KG1 (cell line): ENCODE measurements at regions not wholly inside any gene's neighbourhood (a gene's known extent, or its start where the extent isn't known, plus 50 kb on each side); places are given as distances from the start of the nearest gene placed in this dataset.

Experiments
- DNase-seq: peaks from one replicate; lab custom pipeline; 2025; lab: John Stamatoyannopoulos, UW

GRCh38 chr2:158006961-158007719 lies 94.5 kb upstream of the UPP2 start:
- DNase-seq = no peak

- no peak for DNase-seq
These were observed 97.4 kb upstream of the UPP2 start for GRCh38 chr2:158004126-158004764.

GRCh38 chr2:158002079-158002478 lies 99.6 kb upstream of the UPP2 start:
- no peak for DNase-seq

GRCh38 chr2:157996799-157997198 lies 104.9 kb upstream of the UPP2 start:
- DNase-seq = no peak

GRCh38 chr2:157995117-157995516 lies 106.6 kb upstream of the UPP2 start:
- DNase-seq = no peak

GRCh38 chr2:157991932-157992331 lies 109.7 kb upstream of the UPP2 start:
- DNase-seq = no peak

GRCh38 chr2:157990173-157990572 lies 111.5 kb upstream of the UPP2 start:
- no peak for DNase-seq

- no peak for DNase-seq
These were observed 112.4 kb upstream of the UPP2 start for GRCh38 chr2:157989227-157989626.

GRCh38 chr2:157986761-157987160 lies 110.6 kb upstream of the ACVR1 start:
- DNase-seq = no peak

GRCh38 chr2:157984866-157985265 lies 108.7 kb upstream of the ACVR1 start:
- no peak for DNase-seq

- DNase-seq = no peak
These were observed 103.9 kb upstream of the ACVR1 start for GRCh38 chr2:157980020-157980419.

GRCh38 chr2:157971702-157972101 lies 95.6 kb upstream of the ACVR1 start:
- DNase-seq = no peak

GRCh38 chr2:157967856-157968255 lies 91.7 kb upstream of the ACVR1 start:
- DNase-seq = no peak

GRCh38 chr2:157959249-157959648 lies 83.1 kb upstream of the ACVR1 start:
- DNase-seq = no peak

- DNase-seq = no peak
These were observed 81.5 kb upstream of the ACVR1 start for GRCh38 chr2:157957596-157957995.

- DNase-seq = no peak
These were observed 76.4 kb upstream of the ACVR1 start for GRCh38 chr2:157952558-157952957.

GRCh38 chr2:157948856-157949255 lies 72.7 kb upstream of the ACVR1 start:
- no peak for DNase-seq

GRCh38 chr2:157946919-157947557 lies 70.9 kb upstream of the ACVR1 start:
- no peak for DNase-seq

- DNase-seq = no peak
These were observed 63.9 kb upstream of the ACVR1 start for GRCh38 chr2:157940024-157940423.

GRCh38 chr2:157938556-157938955 lies 62.4 kb upstream of the ACVR1 start:
- no peak for DNase-seq

GRCh38 chr2:157936406-157936805 lies 60.3 kb upstream of the ACVR1 start:
- no peak for DNase-seq

GRCh38 chr2:157935378-157935906 lies 59.3 kb upstream of the ACVR1 start:
- DNase-seq = no peak
